Stimulated activated CD4-positive, alpha-beta T cell treated with anti-CD3 and anti-CD28 coated beads, TNF-alpha, amount 100 ng/mL, for 4 hours (primary cell): ENCODE measurements at regions not wholly inside any gene's neighbourhood (a gene's known extent, or its start where the extent isn't known, plus 50 kb on each side); places are given as distances from the start of the nearest gene placed in this dataset.

Experiments
- DNase-seq, 3 experiments: peaks; one replicate each; pipeline ENCODE4 v3.0.0-alpha.2; 2020; ENCODE audit warnings: low read depth in 3 of 3

- no peak for DNase-seq
These were observed 416.1 kb downstream of the ZNF521 start for GRCh38 chr18:24935896-24936295.

- no peak for DNase-seq
These were observed 415.3 kb downstream of the ZNF521 start for GRCh38 chr18:24936691-24937090.

- no peak for DNase-seq
These were observed 414.2 kb downstream of the ZNF521 start for GRCh38 chr18:24937639-24938275.

GRCh38 chr18:24940416-24940815 is 411.6 kb downstream of the ZNF521 start:
- DNase-seq: no peak

- DNase-seq: no peak
These were observed 410.6 kb downstream of the ZNF521 start for GRCh38 chr18:24941174-24941951.

- DNase-seq: no peak
These were observed 409.8 kb downstream of the ZNF521 start for GRCh38 chr18:24942144-24942543.

GRCh38 chr18:24947521-24948305 is 404.3 kb downstream of the ZNF521 start:
- no peak for DNase-seq

- no peak for DNase-seq
These were observed 402.1 kb downstream of the ZNF521 start for GRCh38 chr18:24949908-24950307.

GRCh38 chr18:24954341-24954740 is 397.6 kb downstream of the ZNF521 start:
- DNase-seq: no peak

- no peak for DNase-seq
These were observed 394.0 kb downstream of the ZNF521 start for GRCh38 chr18:24958001-24958400.

- DNase-seq: no peak
These were observed 392.9 kb downstream of the ZNF521 start for GRCh38 chr18:24959051-24959476.

- no peak for DNase-seq
These were observed 387.8 kb downstream of the ZNF521 start for GRCh38 chr18:24964216-24964615.

GRCh38 chr18:24968238-24968775 is 383.7 kb downstream of the ZNF521 start:
- DNase-seq: no peak

- DNase-seq: no peak
These were observed 379.4 kb downstream of the ZNF521 start for GRCh38 chr18:24972577-24972976.

GRCh38 chr18:24974431-24974830 is 377.5 kb downstream of the ZNF521 start:
- no peak for DNase-seq

- DNase-seq: no peak
These were observed 376.2 kb downstream of the ZNF521 start for GRCh38 chr18:24975496-24976372.

- no peak for DNase-seq
These were observed 375.5 kb downstream of the ZNF521 start for GRCh38 chr18:24976502-24976901.

GRCh38 chr18:24979235-24979634 is 372.7 kb downstream of the ZNF521 start:
- no peak for DNase-seq

GRCh38 chr18:24982831-24983230 is 369.1 kb downstream of the ZNF521 start:
- DNase-seq: no peak

- DNase-seq: no peak
These were observed 368.3 kb downstream of the ZNF521 start for GRCh38 chr18:24983566-24984139.

GRCh38 chr18:24985586-24985985 is 366.4 kb downstream of the ZNF521 start:
- DNase-seq: no peak
